Upper lobe of right lung (tissue), 1 donor: ENCODE measurements at regions not wholly inside any gene's neighbourhood (a gene's known extent, or its start where the extent isn't known, plus 50 kb on each side); places are given as distances from the start of the nearest gene placed in this dataset.

Experiments
- ATAC-seq: fragments of 200-7000 bp; cut with Tn5 transposase; one replicate; pipeline ENCODE4 v1.9.1; 2020; ENCODE audit warnings: mild to moderate bottlenecking, moderate library complexity
- DNase-seq: peaks from one replicate; pipeline ENCODE4 v3.0.0-alpha.2; 2020
- H3K27ac ChIP-seq: fragments of 200-600 bp; one replicate; pipeline ENCODE4 v1.8.0; 2022
- H3K27me3 ChIP-seq: fragments of 200-600 bp; one replicate; pipeline ENCODE4 v1.8.0; 2022; ENCODE audit warnings: mild to moderate bottlenecking
- H3K36me3 ChIP-seq: fragments of 200-600 bp; one replicate; pipeline ENCODE4 v1.8.0; 2022
- H3K4me1 ChIP-seq: fragments of 200-600 bp; one replicate; pipeline ENCODE4 v1.8.0; 2022
- H3K4me3 ChIP-seq: fragments of 200-600 bp; one replicate; pipeline ENCODE4 v1.8.0; 2022; ENCODE audit warnings: mild to moderate bottlenecking
- H3K9me3 ChIP-seq: fragments of 200-600 bp; one replicate; pipeline ENCODE4 v1.8.0; 2022
- intact Hi-C: fragments of 100-400 bp; cut with DNase I; formaldehyde crosslinking; loops from one replicate; pipeline ENCODE4 v1.11.0; 2022
- TF ChIP-seq, protein P1 (sequence below): fragments of 200-600 bp; IDR thresholded peaks from one replicate; pipeline ENCODE4 v1.8.0; 2022; ENCODE audit warnings: antibody characterized with exemption
- donor health status: DM: no; HTN: yes; CAD: no; lungs with severe emphysema.

GRCh38 chr15:69929905-69930630, 167.6 kb downstream of the TLE3 start:
- H3K4me1 ChIP-seq: no peaks in the 10 kb centered on the region
- no peaks in the 10 kb centered on the region for H3K9me3 ChIP-seq
- no peak for DNase-seq
- intact Hi-C loops: no loop called here
- H3K27ac ChIP-seq: no peak overlapping the region
- TF ChIP-seq, protein P1, sequence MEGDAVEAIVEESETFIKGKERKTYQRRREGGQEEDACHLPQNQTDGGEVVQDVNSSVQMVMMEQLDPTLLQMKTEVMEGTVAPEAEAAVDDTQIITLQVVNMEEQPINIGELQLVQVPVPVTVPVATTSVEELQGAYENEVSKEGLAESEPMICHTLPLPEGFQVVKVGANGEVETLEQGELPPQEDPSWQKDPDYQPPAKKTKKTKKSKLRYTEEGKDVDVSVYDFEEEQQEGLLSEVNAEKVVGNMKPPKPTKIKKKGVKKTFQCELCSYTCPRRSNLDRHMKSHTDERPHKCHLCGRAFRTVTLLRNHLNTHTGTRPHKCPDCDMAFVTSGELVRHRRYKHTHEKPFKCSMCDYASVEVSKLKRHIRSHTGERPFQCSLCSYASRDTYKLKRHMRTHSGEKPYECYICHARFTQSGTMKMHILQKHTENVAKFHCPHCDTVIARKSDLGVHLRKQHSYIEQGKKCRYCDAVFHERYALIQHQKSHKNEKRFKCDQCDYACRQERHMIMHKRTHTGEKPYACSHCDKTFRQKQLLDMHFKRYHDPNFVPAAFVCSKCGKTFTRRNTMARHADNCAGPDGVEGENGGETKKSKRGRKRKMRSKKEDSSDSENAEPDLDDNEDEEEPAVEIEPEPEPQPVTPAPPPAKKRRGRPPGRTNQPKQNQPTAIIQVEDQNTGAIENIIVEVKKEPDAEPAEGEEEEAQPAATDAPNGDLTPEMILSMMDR: no peak
- H3K4me3 ChIP-seq: no peak overlapping the region
- no peaks in the 10 kb centered on the region for H3K27me3 ChIP-seq
- ATAC-seq: peak; percentile 65
- H3K36me3 ChIP-seq: no peaks in the 10 kb centered on the region

DNA sequence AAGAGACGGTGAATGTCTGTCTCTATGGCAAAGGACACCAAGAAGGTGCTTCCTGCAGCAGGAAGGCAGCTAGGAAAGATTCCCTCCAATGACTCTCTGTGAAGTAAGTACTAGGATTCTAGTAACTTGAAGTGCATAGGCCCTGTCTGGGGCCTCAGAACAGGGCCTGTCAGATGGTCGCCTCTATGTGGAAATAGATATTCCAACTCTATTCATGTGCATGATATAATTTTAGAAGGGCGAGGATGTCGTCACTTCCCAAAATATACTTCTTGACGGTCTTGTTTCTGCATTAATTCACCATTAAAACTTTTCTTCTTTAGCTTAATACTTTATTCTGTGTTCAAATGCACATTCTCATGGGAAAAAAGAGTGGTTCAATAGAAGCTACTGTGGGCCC, 167.0 kb downstream of the TLE3 start:
- DNase-seq (no peak), ATAC-seq (no peak)
- no peak overlapping the region for H3K27ac ChIP-seq
- H3K9me3 ChIP-seq: no peaks in the 10 kb centered on the region
- no peaks in the 10 kb centered on the region for H3K4me1 ChIP-seq
- no peaks in the 10 kb centered on the region for H3K27me3 ChIP-seq
- intact Hi-C loops: no loop called here
- no peaks in the 10 kb centered on the region for H3K36me3 ChIP-seq
- TF ChIP-seq, protein P1: no peak
- no peak overlapping the region for H3K4me3 ChIP-seq

DNA sequence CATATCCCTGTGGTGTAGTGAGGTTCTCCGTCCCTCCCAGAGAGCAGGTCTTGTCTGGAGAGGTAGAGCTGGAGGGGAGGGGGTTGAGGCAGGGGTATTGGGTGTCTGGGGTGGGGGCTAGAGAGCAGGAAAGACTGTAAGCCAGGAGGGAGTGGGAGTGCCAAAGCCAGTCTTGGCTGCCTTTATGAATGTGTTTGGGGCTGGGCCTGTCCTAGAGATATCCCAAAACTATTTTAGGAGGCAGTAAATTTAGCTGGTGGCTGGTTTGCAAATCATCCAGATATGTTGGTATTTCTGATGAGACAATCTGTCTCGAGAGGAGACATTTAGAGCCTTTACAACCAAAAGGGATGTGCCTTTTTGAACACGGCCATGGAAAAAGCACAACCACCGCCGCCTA, 166.6 kb downstream of the TLE3 start:
- H3K36me3 ChIP-seq: no peaks in the 10 kb centered on the region
- DNase-seq (no peak), ATAC-seq (no peak)
- no peak overlapping the region for H3K27ac ChIP-seq
- H3K4me1 ChIP-seq: no peaks in the 10 kb centered on the region
- intact Hi-C loops: no loop called here
- no peak overlapping the region for H3K4me3 ChIP-seq
- no peaks in the 10 kb centered on the region for H3K27me3 ChIP-seq
- no peaks in the 10 kb centered on the region for H3K9me3 ChIP-seq
- TF ChIP-seq, protein P1: no peak

DNA sequence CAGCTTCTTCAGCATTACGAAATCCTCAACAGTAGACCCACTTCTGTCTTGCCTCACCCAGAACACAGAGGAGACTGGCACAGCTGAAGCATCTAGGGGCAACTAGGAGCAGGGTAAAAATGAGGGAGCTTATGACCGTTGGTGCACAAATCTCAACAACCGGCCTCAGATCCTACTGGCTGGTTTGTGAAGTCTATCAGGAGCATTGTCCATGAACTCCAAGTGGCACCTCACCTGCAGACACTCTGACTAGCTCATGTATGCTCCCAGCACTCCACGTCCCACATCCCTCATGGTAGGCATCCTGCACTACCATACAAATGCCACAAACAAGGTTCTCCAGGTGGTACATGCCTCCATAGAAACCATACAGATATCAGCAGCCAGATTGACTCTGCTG, 163.1 kb downstream of the TLE3 start:
- ATAC-seq (no peak), DNase-seq (no peak)
- H3K36me3 ChIP-seq: no peaks in the 10 kb centered on the region
- no peak overlapping the region for H3K27ac ChIP-seq
- TF ChIP-seq, protein P1: no peak
- intact Hi-C loops: no loop called here
- H3K4me3 ChIP-seq: no peak overlapping the region
- H3K4me1 ChIP-seq: no peaks in the 10 kb centered on the region
- no peaks in the 10 kb centered on the region for H3K27me3 ChIP-seq
- no peaks in the 10 kb centered on the region for H3K9me3 ChIP-seq

DNA sequence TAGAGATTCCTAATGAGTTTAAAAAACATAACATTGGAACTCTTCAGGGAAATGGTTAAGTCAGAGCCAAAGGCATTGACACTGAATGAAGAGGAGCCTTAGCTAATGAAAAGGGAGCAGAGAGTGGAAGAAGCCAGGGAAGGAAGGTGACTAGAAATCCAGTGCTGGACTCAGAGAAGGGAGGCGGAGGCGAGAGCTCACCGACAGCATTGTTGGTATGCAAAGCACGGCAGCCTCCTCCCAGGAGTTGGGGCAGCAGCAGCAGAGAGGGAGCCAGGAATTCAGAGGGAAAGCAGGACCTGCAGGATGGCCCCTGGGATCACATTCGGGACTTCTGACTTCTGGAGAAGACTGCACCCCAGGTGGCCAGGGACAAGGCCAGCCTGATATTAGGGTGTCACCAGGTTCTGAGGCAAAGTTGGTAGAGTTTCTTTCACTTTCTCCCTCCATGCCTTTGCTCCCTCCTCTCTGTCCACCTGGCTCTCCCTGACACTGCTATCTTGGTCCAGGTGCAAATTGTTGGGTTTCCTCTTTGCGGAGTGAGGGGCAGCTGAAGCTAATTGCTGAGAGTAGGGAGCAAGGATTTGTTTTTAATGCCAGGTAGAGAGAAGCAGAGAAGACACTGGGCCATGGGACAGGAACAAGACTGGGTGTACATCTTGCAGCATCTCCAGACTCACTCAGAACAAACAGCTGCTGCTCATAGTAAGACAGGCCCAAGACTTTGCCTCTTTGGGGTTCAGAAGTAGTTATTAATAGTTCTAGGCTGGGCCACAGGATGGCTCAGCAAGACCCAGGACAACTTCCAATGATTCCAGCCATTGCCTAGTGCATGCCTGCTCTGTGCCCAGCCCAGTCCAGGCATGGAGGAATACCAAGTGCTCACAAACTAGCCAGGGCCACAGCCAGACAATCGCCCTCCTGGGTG, 157.9 kb downstream of the TLE3 start:
- no peak overlapping the region for H3K4me3 ChIP-seq
- no peaks in the 10 kb centered on the region for H3K36me3 ChIP-seq
- TF ChIP-seq, protein P1: no peak
- H3K27ac ChIP-seq: no peak overlapping the region
- no peaks in the 10 kb centered on the region for H3K9me3 ChIP-seq
- intact Hi-C loops: no loop called here
- ATAC-seq: peak; percentile 22
- no peak for DNase-seq
- H3K4me1 ChIP-seq: no peaks in the 10 kb centered on the region
- no peaks in the 10 kb centered on the region for H3K27me3 ChIP-seq
